Spleen (tissue), 7 donors: ENCODE measurements at regions not wholly inside any gene's neighbourhood (a gene's known extent, or its start where the extent isn't known, plus 50 kb on each side); places are given as distances from the start of the nearest gene placed in this dataset.

Source experiments
- POLR2AphosphoS5 ChIP-seq, 3 donors: sonication (generic); formaldehyde crosslinking; IDR thresholded peaks; one replicate each; pipeline ENCODE4 v1.5.1; 2017; ENCODE audit warnings: antibody characterized with exemption in 3 of 3
- TF ChIP-seq, protein P1 (sequence below), 11 experiments: fragments of 200-600 bp in 7 of 11; fragments of 450-650 bp in 4 of 11; sonication (generic) in 4 of 11; IDR thresholded peaks in 8 of 11; conservative IDR thresholded peaks in 3 of 11; 1 replicate in 7 of 11; 2 replicates in 4 of 11; pipeline versions ENCODE4 v1.4.0 to v1.8.0; 2016 to 2021; ENCODE audit warnings: antibody characterized with exemption in 11 of 11, inconsistent platforms in 4 of 11, mild to moderate bottlenecking in 1 of 11
- donor health status: DM: no; HTN: no; CAD: no; lungs with moderate emphysema.
- donor health status: DM: no; HTN: no; CAD: no.
- donor health status: DM: no; HTN: no; CAD: no.

DNA sequence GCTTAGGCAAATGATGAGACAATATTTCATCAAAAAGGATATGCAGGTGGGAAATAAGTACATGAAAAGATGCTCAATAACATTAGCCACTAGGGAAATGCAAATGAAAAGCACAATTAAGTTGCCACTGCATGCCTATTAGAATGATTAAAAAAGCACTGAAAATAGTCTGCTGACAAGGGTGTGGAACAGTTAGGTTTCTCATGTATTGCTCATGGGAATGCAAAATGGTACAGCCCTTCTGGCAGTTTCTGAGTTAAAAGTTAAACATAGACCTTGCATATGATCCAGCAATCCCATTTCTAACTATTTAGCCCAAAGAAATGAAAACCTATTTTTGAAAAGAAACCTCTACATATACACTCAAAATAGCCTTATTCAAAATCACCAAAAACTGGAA lies 393.0 kb downstream of the BMP4 start:
- TF ChIP-seq, protein P1, sequence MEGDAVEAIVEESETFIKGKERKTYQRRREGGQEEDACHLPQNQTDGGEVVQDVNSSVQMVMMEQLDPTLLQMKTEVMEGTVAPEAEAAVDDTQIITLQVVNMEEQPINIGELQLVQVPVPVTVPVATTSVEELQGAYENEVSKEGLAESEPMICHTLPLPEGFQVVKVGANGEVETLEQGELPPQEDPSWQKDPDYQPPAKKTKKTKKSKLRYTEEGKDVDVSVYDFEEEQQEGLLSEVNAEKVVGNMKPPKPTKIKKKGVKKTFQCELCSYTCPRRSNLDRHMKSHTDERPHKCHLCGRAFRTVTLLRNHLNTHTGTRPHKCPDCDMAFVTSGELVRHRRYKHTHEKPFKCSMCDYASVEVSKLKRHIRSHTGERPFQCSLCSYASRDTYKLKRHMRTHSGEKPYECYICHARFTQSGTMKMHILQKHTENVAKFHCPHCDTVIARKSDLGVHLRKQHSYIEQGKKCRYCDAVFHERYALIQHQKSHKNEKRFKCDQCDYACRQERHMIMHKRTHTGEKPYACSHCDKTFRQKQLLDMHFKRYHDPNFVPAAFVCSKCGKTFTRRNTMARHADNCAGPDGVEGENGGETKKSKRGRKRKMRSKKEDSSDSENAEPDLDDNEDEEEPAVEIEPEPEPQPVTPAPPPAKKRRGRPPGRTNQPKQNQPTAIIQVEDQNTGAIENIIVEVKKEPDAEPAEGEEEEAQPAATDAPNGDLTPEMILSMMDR (IDR thresholded peaks at IDR 0.05 in 8 of 11, conservative IDR thresholded peaks at IDR 0.05 in 3 of 11): no peak
- no peak for TF ChIP-seq POLR2AphosphoS5 (IDR thresholded peaks at IDR 0.05)
